ENCODE measurements at regions not wholly inside any gene's neighbourhood (a gene's known extent, or its start where the extent isn't known, plus 50 kb on each side); places are given as distances from the start of the nearest gene placed in this dataset.

- TF ChIP-seq CTCF (conservative IDR thresholded peaks at IDR 0.05 in 1 of 2, IDR thresholded peaks at IDR 0.05 in 1 of 2; ENCODE audit: extremely low read depth in 1 of 2, insufficient read depth in 1 of 2, low read depth in 1 of 2, low read length in 2 of 2) (no peak), EZH2 (IDR thresholded peaks at IDR 0.05; ENCODE audit: borderline replicate concordance, low read length) (no peak)
Measured at GRCh38 chr3:177977381-177978158, 558.7 kb upstream of the KCNMB2 start.

Data from mammary epithelial cell (primary cell).